GM12878 (cell line): ENCODE measurements at regions not wholly inside any gene's neighbourhood (a gene's known extent, or its start where the extent isn't known, plus 50 kb on each side); places are given as distances from the start of the nearest gene placed in this dataset.

Experiments used
- CBFB ChIP-seq: IDR thresholded peaks from 2 replicates; pipeline ENCODE4 v1.6.1; 2016; ENCODE audit warnings: antibody characterized with exemption, low read depth
- CBX5 ChIP-seq: sonication (generic); IDR thresholded peaks from 2 replicates; pipeline ENCODE4 v1.6.1; 2016; ENCODE audit warnings: low read depth, moderate library complexity, mild to moderate bottlenecking, inconsistent platforms
- EGR1 ChIP-seq, 2 experiments: IDR thresholded peaks; 1 replicate in 1 of 2; 2 replicates in 1 of 2; pipeline ENCODE4 v1.6.1; 2011 to 2012; ENCODE audit warnings: low read depth in 2 of 2, low read length in 2 of 2, borderline replicate concordance in 1 of 2, mild to moderate bottlenecking in 1 of 2, moderate library complexity in 1 of 2
- ETV6 ChIP-seq, 2 experiments: fragments of 450-650 bp in 1 of 2; IDR thresholded peaks in 1 of 2; conservative IDR thresholded peaks in 1 of 2; 2 replicates each; pipeline ENCODE4 v1.6.1; 2014; ENCODE audit warnings: antibody characterized with exemption in 1 of 2, borderline replicate concordance in 1 of 2, low read depth in 1 of 2, mild to moderate bottlenecking in 1 of 2, moderate library complexity in 1 of 2
- GABPA ChIP-seq: IDR thresholded peaks from 2 replicates; pipeline ENCODE4 v1.6.1; 2014; ENCODE audit warnings: antibody characterized with exemption, low read depth, mild to moderate bottlenecking, inconsistent platforms
- HCFC1 ChIP-seq: fragments of 150-350 bp; IDR thresholded peaks from 2 replicates; pipeline ENCODE4 v1.6.1; 2014; ENCODE audit warnings: low read length
- MYB ChIP-seq: fragments of 150-350 bp; IDR thresholded peaks from 2 replicates; pipeline ENCODE4 v1.6.1; 2014; ENCODE audit warnings: mild to moderate bottlenecking, low read depth, low read length, borderline replicate concordance
- NFIC ChIP-seq: IDR thresholded peaks from 2 replicates; pipeline ENCODE4 v1.6.1; 2012; ENCODE audit warnings: low read depth, mild to moderate bottlenecking, inconsistent platforms, low read length, moderate library complexity
- NFXL1 ChIP-seq: fragments of 450-650 bp; IDR thresholded peaks from 2 replicates; pipeline ENCODE4 v1.6.1; 2017; ENCODE audit warnings: antibody characterized with exemption, mild to moderate bottlenecking, borderline replicate concordance
- RAD51 ChIP-seq: fragments of 450-650 bp; IDR thresholded peaks from 2 replicates; pipeline ENCODE4 v1.6.1; 2016; ENCODE audit warnings: moderate library complexity, mild to moderate bottlenecking, inconsistent platforms
- RB1 ChIP-seq: fragments of 450-650 bp; formaldehyde crosslinking; IDR thresholded peaks from 2 replicates; pipeline ENCODE4 v1.6.1; 2017; ENCODE audit warnings: mild to moderate bottlenecking, borderline replicate concordance
- SRF ChIP-seq, 2 experiments: IDR thresholded peaks; 2 replicates each; pipeline ENCODE4 v1.6.1; 2011; ENCODE audit warnings: low read depth in 2 of 2, low read length in 2 of 2, mild to moderate bottlenecking in 1 of 2, moderate library complexity in 1 of 2
- TBL1XR1 ChIP-seq: IDR thresholded peaks from 2 replicates; pipeline ENCODE4 v1.6.1; 2012; ENCODE audit warnings: low read depth, low read length, improper control_type of control experiment
- YY1 ChIP-seq: IDR thresholded peaks from 2 replicates; pipeline ENCODE4 v1.6.1; 2011; ENCODE audit warnings: low read depth, mild to moderate bottlenecking, low read length
- ZSCAN29 ChIP-seq: fragments of 450-650 bp; IDR thresholded peaks from 2 replicates; pipeline ENCODE4 v1.6.1; 2017; ENCODE audit warnings: mild to moderate bottlenecking, moderate library complexity
- TF ChIP-seq, protein P1 (sequence below): fragments of 450-650 bp; IDR thresholded peaks from 2 replicates; pipeline ENCODE4 v1.6.1; 2016; ENCODE audit warnings: mild to moderate bottlenecking
- TF ChIP-seq, protein P2 (sequence below): fragments of 450-650 bp; IDR thresholded peaks from 2 replicates; pipeline ENCODE4 v1.6.1; 2017; ENCODE audit warnings: mild to moderate bottlenecking, moderate library complexity
- TF ChIP-seq, protein P3 (sequence below): fragments of 450-650 bp; IDR thresholded peaks from 2 replicates; pipeline ENCODE4 v1.6.1; 2017; ENCODE audit warnings: mild to moderate bottlenecking, low read depth, inconsistent platforms; ENCODE audit not compliant: poor library complexity, severe bottlenecking
- TF ChIP-seq, protein P4 (sequence below): fragments of 450-650 bp; IDR thresholded peaks from 2 replicates; pipeline ENCODE4 v1.6.1; 2018; ENCODE audit warnings: borderline replicate concordance, mild to moderate bottlenecking; ENCODE audit not compliant: partially characterized antibody

DNA sequence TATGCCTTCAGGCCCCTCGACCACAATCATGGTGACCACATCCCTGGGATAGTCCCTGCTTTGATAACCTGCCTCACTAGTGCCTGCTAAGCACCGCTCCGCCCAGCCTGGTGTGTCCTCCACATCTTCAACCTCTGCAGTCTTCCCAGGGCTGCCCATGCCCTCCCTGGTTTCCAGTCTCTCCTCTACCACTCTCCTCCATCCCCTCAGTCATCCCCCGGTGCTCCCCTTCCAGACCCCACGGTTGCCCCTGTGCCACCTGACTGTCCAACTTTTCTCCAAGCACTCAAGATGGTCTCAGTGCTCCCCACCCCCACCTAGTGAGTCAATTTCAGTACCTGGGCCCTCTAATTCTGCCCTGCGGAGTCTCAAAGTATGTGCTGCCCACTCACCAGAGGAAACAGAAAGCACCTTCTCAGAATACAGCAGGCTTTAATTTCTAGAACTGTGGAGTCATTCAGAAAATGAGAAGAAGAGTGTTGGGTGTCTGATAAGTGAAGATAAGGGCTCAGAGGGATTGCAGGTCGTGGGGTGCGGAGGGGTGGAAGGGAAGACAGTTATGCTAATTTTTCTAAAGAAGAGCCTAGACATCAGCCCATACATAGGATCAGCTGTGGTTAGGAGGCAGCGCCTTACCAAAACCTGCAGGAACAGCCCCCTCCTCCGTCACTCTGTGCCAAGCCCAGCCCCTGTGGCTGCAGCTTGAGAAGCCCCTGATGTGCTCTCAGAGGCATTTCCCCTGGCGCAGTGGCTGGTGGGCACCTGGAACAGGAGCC is 53.6 kb upstream of the CAB39 start (continued):
- TF ChIP-seq EGR1 (IDR thresholded peaks at IDR 0.05; ENCODE audit: borderline replicate concordance in 1 of 2, low read depth in 2 of 2, low read length in 2 of 2) = peak in 1 of 2 experiments; percentile 79; a peak in 2 of 3 replicates
- no peak; the same call in 1 of the 2 replicates for TF ChIP-seq NFXL1
- peak; percentile 65 for TF ChIP-seq YY1
- TF ChIP-seq ZSCAN29 = no peak
- TF ChIP-seq, protein P1, sequence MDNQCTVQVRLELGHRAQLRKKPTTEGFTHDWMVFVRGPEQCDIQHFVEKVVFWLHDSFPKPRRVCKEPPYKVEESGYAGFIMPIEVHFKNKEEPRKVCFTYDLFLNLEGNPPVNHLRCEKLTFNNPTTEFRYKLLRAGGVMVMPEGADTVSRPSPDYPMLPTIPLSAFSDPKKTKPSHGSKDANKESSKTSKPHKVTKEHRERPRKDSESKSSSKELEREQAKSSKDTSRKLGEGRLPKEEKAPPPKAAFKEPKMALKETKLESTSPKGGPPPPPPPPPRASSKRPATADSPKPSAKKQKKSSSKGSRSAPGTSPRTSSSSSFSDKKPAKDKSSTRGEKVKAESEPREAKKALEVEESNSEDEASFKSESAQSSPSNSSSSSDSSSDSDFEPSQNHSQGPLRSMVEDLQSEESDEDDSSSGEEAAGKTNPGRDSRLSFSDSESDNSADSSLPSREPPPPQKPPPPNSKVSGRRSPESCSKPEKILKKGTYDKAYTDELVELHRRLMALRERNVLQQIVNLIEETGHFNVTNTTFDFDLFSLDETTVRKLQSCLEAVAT = peak; percentile 97
- TF ChIP-seq SRF (IDR thresholded peaks at IDR 0.05; ENCODE audit: low read depth in 2 of 2, low read length in 2 of 2) = no peak
- no peak for TF ChIP-seq GABPA
- TF ChIP-seq, protein P2, sequence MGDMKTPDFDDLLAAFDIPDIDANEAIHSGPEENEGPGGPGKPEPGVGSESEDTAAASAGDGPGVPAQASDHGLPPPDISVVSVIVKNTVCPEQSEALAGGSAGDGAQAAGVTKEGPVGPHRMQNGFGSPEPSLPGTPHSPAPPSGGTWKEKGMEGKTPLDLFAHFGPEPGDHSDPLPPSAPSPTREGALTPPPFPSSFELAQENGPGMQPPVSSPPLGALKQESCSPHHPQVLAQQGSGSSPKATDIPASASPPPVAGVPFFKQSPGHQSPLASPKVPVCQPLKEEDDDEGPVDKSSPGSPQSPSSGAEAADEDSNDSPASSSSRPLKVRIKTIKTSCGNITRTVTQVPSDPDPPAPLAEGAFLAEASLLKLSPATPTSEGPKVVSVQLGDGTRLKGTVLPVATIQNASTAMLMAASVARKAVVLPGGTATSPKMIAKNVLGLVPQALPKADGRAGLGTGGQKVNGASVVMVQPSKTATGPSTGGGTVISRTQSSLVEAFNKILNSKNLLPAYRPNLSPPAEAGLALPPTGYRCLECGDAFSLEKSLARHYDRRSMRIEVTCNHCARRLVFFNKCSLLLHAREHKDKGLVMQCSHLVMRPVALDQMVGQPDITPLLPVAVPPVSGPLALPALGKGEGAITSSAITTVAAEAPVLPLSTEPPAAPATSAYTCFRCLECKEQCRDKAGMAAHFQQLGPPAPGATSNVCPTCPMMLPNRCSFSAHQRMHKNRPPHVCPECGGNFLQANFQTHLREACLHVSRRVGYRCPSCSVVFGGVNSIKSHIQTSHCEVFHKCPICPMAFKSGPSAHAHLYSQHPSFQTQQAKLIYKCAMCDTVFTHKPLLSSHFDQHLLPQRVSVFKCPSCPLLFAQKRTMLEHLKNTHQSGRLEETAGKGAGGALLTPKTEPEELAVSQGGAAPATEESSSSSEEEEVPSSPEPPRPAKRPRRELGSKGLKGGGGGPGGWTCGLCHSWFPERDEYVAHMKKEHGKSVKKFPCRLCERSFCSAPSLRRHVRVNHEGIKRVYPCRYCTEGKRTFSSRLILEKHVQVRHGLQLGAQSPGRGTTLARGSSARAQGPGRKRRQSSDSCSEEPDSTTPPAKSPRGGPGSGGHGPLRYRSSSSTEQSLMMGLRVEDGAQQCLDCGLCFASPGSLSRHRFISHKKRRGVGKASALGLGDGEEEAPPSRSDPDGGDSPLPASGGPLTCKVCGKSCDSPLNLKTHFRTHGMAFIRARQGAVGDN = peak; percentile 93
- TF ChIP-seq, protein P3, sequence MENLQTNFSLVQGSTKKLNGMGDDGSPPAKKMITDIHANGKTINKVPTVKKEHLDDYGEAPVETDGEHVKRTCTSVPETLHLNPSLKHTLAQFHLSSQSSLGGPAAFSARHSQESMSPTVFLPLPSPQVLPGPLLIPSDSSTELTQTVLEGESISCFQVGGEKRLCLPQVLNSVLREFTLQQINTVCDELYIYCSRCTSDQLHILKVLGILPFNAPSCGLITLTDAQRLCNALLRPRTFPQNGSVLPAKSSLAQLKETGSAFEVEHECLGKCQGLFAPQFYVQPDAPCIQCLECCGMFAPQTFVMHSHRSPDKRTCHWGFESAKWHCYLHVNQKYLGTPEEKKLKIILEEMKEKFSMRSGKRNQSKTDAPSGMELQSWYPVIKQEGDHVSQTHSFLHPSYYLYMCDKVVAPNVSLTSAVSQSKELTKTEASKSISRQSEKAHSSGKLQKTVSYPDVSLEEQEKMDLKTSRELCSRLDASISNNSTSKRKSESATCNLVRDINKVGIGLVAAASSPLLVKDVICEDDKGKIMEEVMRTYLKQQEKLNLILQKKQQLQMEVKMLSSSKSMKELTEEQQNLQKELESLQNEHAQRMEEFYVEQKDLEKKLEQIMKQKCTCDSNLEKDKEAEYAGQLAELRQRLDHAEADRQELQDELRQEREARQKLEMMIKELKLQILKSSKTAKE = peak; percentile 88
- no peak for TF ChIP-seq CBX5
- peak; percentile 42; the same call in 1 of the 2 replicates for TF ChIP-seq MYB
- TF ChIP-seq NFIC = no peak
- TF ChIP-seq, protein P4, sequence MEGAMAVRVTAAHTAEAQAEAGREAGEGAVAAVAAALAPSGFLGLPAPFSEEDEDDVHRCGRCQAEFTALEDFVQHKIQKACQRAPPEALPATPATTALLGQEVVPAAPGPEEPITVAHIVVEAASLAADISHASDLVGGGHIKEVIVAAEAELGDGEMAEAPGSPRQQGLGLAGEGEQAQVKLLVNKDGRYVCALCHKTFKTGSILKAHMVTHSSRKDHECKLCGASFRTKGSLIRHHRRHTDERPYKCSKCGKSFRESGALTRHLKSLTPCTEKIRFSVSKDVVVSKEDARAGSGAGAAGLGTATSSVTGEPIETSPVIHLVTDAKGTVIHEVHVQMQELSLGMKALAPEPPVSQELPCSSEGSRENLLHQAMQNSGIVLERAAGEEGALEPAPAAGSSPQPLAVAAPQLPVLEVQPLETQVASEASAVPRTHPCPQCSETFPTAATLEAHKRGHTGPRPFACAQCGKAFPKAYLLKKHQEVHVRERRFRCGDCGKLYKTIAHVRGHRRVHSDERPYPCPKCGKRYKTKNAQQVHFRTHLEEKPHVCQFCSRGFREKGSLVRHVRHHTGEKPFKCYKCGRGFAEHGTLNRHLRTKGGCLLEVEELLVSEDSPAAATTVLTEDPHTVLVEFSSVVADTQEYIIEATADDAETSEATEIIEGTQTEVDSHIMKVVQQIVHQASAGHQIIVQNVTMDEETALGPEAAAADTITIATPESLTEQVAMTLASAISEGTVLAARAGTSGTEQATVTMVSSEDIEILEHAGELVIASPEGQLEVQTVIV = no peak
- TF ChIP-seq RAD51 = peak; percentile 35; the same call in 1 of the 2 replicates
- no peak; the same call in 1 of the 2 replicates for TF ChIP-seq RB1
- TF ChIP-seq ETV6 (conservative IDR thresholded peaks at IDR 0.05 in 1 of 2, IDR thresholded peaks at IDR 0.05 in 1 of 2; ENCODE audit: borderline replicate concordance in 1 of 2, low read depth in 1 of 2) = peak in 1 of 2 experiments; percentile 87; a peak in 2 of 4 replicates
- TF ChIP-seq TBL1XR1 = peak; percentile 44; the same call in 1 of the 2 replicates
- peak; percentile 68 for TF ChIP-seq CBFB
- 0 out of 2 replicates have a peak, but pooled peaks have one; percentile 23 for TF ChIP-seq HCFC1
